Left ventricle myocardium inferior (tissue), 1 donor: ENCODE measurements at regions not wholly inside any gene's neighbourhood (a gene's known extent, or its start where the extent isn't known, plus 50 kb on each side); places are given as distances from the start of the nearest gene placed in this dataset.

Experiments
- DNase-seq: peaks from one replicate; pipeline ENCODE4 v3.0.0-alpha.2; 2020
- H3K27ac ChIP-seq: fragments of 200-600 bp; replicated peaks from 2 replicates; pipeline ENCODE4 v1.8.0; 2021
- H3K27me3 ChIP-seq: fragments of 200-600 bp; 2 replicates; pipeline ENCODE4 v1.8.0; 2021; ENCODE audit warnings: low read depth
- H3K36me3 ChIP-seq: fragments of 200-600 bp; 2 replicates; pipeline ENCODE4 v1.8.0; 2021
- H3K4me1 ChIP-seq: fragments of 200-600 bp; 2 replicates; pipeline ENCODE4 v1.8.0; 2021
- H3K4me3 ChIP-seq: fragments of 200-600 bp; 2 replicates; pipeline ENCODE4 v1.8.0; 2021; ENCODE audit warnings: mild to moderate bottlenecking, moderate library complexity
- H3K9me3 ChIP-seq: fragments of 200-600 bp; replicated peaks from 2 replicates; pipeline ENCODE4 v1.8.0; 2021
- intact Hi-C: fragments of 100-400 bp; cut with micrococcal nuclease; formaldehyde crosslinking; loops from one replicate; pipeline ENCODE4 v1.11.0; 2022
- TF ChIP-seq, protein P1 (sequence below): fragments of 200-600 bp; IDR thresholded peaks from 2 replicates; pipeline ENCODE4 v1.8.0; 2021; ENCODE audit warnings: antibody characterized with exemption, mild to moderate bottlenecking, borderline replicate concordance
- donor health status: DM: no; HTN: yes; CAD: no; lungs with severe emphysema.

DNA sequence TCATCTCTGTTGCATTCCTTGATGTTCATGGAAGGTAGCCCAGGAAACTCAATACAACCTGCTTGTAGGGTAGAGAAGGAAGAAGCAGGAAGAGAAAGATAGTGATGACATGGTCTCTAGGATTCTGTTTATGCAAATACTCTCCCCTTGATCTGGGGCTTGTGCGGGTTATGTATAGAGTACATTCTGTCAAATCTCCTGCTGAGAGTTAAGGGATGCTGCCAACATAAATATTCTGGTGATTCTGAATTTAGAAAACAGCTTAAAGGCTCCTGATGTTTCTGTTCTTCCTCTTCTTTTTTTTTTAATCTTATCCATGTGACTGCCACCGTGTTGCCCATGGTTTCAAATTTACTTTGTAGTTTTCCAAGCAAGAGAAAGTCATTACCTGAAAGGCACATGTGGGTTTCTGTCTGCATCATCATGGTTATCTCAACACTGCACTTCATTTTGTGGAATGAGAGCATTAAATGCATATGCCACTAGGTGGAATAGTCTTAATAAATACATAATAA lies 150.6 kb downstream of the RPS12 start:
- no peaks in the 10 kb centered on the region for H3K36me3 ChIP-seq
- H3K27ac ChIP-seq, result no peak overlapping the region
- DNase-seq, result no peak
- peaks cover 22% of the 10 kb centered on the region for H3K4me1 ChIP-seq
- TF ChIP-seq, protein P1, sequence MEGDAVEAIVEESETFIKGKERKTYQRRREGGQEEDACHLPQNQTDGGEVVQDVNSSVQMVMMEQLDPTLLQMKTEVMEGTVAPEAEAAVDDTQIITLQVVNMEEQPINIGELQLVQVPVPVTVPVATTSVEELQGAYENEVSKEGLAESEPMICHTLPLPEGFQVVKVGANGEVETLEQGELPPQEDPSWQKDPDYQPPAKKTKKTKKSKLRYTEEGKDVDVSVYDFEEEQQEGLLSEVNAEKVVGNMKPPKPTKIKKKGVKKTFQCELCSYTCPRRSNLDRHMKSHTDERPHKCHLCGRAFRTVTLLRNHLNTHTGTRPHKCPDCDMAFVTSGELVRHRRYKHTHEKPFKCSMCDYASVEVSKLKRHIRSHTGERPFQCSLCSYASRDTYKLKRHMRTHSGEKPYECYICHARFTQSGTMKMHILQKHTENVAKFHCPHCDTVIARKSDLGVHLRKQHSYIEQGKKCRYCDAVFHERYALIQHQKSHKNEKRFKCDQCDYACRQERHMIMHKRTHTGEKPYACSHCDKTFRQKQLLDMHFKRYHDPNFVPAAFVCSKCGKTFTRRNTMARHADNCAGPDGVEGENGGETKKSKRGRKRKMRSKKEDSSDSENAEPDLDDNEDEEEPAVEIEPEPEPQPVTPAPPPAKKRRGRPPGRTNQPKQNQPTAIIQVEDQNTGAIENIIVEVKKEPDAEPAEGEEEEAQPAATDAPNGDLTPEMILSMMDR, result no peak
- H3K4me3 ChIP-seq, result no peak overlapping the region
- intact Hi-C loops, result no loop called here
- H3K27me3 ChIP-seq, result no peaks in the 10 kb centered on the region
- H3K9me3 ChIP-seq, result no peaks in the 10 kb centered on the region

DNA sequence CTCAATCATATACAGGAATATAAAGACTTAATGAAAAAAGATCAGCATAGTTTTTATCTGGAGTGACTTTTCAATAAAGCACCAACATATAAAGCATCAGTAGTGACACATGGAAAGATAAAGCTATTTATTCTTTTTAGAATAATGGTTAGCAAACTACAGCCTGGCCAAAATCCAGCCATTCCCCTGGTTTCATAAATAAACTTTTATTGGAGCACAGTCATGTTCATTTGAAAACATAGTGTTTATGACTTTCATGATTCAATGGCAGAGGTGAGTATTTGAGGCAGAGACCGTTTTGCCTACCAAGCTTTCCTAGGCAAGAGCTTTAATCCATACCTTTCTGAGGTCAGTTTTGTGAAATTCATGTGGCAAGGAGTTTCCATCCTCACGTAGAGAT lies 153.5 kb downstream of the RPS12 start:
- DNase-seq, result no peak
- intact Hi-C loops, result no loop called here
- H3K9me3 ChIP-seq, result no peaks in the 10 kb centered on the region
- H3K27me3 ChIP-seq, result no peaks in the 10 kb centered on the region
- H3K36me3 ChIP-seq, result no peaks in the 10 kb centered on the region
- TF ChIP-seq, protein P1, result no peak
- peaks cover 19% of the 10 kb centered on the region for H3K4me1 ChIP-seq
- H3K27ac ChIP-seq, result no peak overlapping the region
- H3K4me3 ChIP-seq, result no peak overlapping the region

DNA sequence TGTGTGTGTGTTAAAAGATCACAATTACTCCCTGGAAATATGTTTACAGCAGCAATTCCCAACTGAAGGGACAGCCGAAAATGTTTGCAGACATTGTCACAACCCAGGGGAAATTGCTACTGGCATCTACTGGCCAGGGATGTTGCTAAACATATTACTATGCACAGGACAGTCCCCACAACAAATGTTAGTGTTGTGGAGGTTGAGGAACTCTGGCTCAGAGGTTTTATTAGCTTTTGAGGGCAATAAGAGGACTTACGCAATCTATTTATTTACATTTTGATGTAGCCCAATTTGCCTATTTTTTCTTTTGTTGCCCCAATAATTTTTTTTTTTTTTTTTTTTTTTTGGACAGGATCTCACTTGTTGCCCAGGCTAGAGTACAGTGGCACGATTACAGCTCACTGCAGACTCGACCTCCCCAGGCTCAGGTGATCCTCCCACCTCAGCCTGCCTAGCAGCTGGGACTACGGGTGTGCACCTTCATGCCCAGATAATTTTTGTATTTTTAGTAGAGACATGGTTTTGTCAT lies 154.1 kb downstream of the RPS12 start:
- TF ChIP-seq, protein P1, result no peak
- Histone ChIP-seq H3K4me3 (no peak overlapping the region), H3K27me3 (no peaks in the 10 kb centered on the region), H3K9me3 (no peaks in the 10 kb centered on the region), H3K36me3 (no peaks in the 10 kb centered on the region), H3K4me1 (peaks cover 25% of the 10 kb centered on the region), H3K27ac (no peak overlapping the region)
- DNase-seq, result no peak
- intact Hi-C loops, result no loop called here

DNA sequence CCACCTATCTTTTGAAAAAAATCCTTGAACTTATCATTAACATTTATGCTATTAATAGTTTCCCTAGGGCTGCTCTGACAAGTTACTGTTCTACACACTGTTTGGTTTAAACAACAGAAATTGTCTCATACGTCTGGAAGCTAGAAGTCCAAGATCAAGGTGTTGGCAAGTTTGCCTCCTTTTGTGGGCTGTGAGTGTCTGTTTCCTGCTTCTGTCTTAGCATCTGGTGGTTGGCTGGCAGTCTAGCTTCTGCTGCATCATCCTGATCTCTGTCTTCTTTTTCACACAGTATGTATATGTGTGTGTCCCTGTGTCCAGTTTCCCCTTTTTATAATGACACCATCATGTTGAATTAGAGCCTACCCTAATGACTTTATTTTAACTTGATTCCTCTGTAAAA lies 154.8 kb downstream of the RPS12 start:
- H3K27ac ChIP-seq, result no peak overlapping the region
- H3K4me1 ChIP-seq, result peaks cover 22% of the 10 kb centered on the region
- H3K9me3 ChIP-seq, result no peaks in the 10 kb centered on the region
- no peak for DNase-seq
- H3K36me3 ChIP-seq, result no peaks in the 10 kb centered on the region
- TF ChIP-seq, protein P1, result no peak
- no peaks in the 10 kb centered on the region for H3K27me3 ChIP-seq
- no peak overlapping the region for H3K4me3 ChIP-seq
- intact Hi-C loops, result no loop called here

DNA sequence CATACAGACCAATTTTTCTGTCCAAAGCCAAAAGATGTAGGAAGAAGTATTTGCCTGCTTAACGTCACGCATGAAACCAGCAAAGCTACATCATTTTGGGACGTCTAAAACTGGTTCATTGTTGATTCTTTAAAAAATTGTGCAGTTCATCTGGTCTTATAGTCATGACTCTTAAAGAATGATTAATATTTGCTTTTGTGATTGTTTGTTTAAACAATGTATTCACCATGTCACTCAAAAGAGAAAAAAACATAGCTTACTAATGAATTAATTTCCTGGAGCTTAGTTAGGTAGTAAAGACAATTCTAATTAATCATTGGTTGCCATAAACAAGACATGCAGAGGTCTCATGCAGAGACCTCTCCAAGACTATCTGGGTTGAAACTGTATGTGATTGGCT lies 157.3 kb downstream of the RPS12 start:
- DNase-seq, result no peak
- Histone ChIP-seq H3K4me1 (peaks cover 12% of the 10 kb centered on the region), H3K36me3 (no peaks in the 10 kb centered on the region), H3K9me3 (no peaks in the 10 kb centered on the region), H3K27me3 (no peaks in the 10 kb centered on the region), H3K27ac (no peak overlapping the region), H3K4me3 (no peak overlapping the region)
- TF ChIP-seq, protein P1, result no peak
- intact Hi-C loops, result no loop called here

DNA sequence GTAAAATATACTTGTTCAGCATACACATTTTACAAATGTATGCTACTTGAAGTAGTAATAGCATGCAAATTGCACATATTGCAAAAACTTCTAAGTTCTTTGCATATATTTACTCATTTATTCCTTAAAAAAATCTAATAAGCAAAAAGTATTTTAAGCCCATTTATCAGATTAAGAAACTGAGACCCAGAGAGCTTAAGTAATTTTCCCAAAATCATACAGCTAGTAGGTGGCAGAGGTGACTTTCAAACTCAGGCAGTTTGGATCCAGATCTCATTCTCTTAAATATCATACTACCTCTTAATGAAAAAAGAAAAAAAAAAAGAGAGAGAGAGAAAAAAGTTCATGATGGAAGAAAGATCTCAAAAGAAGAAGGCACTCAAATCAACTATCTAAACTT lies 157.9 kb downstream of the RPS12 start:
- Histone ChIP-seq H3K27me3 (no peaks in the 10 kb centered on the region), H3K36me3 (no peaks in the 10 kb centered on the region), H3K9me3 (no peaks in the 10 kb centered on the region), H3K4me3 (no peak overlapping the region), H3K27ac (no peak overlapping the region), H3K4me1 (peaks cover 12% of the 10 kb centered on the region)
- TF ChIP-seq, protein P1, result no peak
- intact Hi-C loops, result no loop called here
- DNase-seq, result no peak
